Erythroblast (primary cell): ENCODE measurements at regions not wholly inside any gene's neighbourhood (a gene's known extent, or its start where the extent isn't known, plus 50 kb on each side); places are given as distances from the start of the nearest gene placed in this dataset.

Source experiments
- GATA1 ChIP-seq: IDR thresholded peaks from 2 replicates; pipeline ENCODE4 v1.6.1; 2011; ENCODE audit warnings: low read depth, mild to moderate bottlenecking, control low read depth, low read length, moderate library complexity
- POLR2A ChIP-seq: IDR thresholded peaks from 2 replicates; pipeline ENCODE4 v1.6.1; 2011; ENCODE audit warnings: mild to moderate bottlenecking, low read length

- TF ChIP-seq POLR2A (no peak), GATA1 (no peak)
Observed at GRCh38 chr10:121317374-121317773, 280.9 kb downstream of the FGFR2 start.
